Activated T-helper 17 cell treated with anti-CD3 and anti-CD28 coated beads, Interleukin-2, amount 50 U/mL, for 72 hours (primary cell): ENCODE measurements at regions not wholly inside any gene's neighbourhood (a gene's known extent, or its start where the extent isn't known, plus 50 kb on each side); places are given as distances from the start of the nearest gene placed in this dataset.
"Not testable (repeated sequence)": the region's sequence is repeated elsewhere in the genome, so short reads cannot be mapped to it uniquely, and the experiment has no call there.

Source experiments
- ATAC-seq: fragments of 150-1000 bp; cut with Tn5 transposase; replicated peaks from 2 replicates; pipeline ENCODE4 v1.10.0; 2021; ENCODE audit warnings: mild to moderate bottlenecking, moderate library complexity
- H3K27ac Mint-ChIP-seq: one replicate; pipeline ENCODE4 v1.8.0; 2022; ENCODE audit warnings: mixed read lengths
- H3K27me3 Mint-ChIP-seq: one replicate; pipeline ENCODE4 v1.8.0; 2022; ENCODE audit warnings: mixed read lengths
- H3K36me3 Mint-ChIP-seq: one replicate; pipeline ENCODE4 v1.8.0; 2022; ENCODE audit warnings: low read depth, mild to moderate bottlenecking, mixed read lengths
- H3K4me1 Mint-ChIP-seq: one replicate; pipeline ENCODE4 v1.8.0; 2022; ENCODE audit warnings: mixed read lengths
- H3K4me3 Mint-ChIP-seq: one replicate; pipeline ENCODE4 v1.8.0; 2022; ENCODE audit warnings: mild to moderate bottlenecking, mixed read lengths
- H3K9me3 Mint-ChIP-seq: one replicate; pipeline ENCODE4 v1.8.0; 2022; ENCODE audit warnings: mixed read lengths

DNA sequence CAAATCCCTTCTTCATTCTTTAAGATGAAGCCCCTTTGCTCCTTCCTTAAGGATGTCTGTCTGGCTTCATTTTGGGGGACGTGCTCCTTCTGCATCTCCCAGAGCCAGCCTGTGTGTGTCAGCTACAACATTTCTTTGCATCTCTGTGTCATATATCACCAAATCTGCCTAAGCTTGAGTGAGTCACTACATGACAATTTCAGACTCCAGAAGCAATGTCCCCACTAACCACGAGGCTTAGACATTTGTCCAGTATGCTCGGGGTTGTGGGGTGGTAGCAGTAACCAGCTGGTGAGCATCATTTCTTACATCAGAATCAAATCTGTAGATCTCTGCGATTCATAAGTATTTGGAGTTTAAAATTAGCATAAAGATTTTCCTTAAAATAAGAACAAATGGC, 54.1 kb upstream of the USP14 start:
- ATAC-seq, H3K4me3 Mint-ChIP-seq, H3K36me3 Mint-ChIP-seq, H3K27ac Mint-ChIP-seq, H3K4me1 Mint-ChIP-seq, H3K9me3 Mint-ChIP-seq: not testable (repeated sequence)
- peaks cover 10% of the 10 kb centered on the region for H3K27me3 Mint-ChIP-seq

DNA sequence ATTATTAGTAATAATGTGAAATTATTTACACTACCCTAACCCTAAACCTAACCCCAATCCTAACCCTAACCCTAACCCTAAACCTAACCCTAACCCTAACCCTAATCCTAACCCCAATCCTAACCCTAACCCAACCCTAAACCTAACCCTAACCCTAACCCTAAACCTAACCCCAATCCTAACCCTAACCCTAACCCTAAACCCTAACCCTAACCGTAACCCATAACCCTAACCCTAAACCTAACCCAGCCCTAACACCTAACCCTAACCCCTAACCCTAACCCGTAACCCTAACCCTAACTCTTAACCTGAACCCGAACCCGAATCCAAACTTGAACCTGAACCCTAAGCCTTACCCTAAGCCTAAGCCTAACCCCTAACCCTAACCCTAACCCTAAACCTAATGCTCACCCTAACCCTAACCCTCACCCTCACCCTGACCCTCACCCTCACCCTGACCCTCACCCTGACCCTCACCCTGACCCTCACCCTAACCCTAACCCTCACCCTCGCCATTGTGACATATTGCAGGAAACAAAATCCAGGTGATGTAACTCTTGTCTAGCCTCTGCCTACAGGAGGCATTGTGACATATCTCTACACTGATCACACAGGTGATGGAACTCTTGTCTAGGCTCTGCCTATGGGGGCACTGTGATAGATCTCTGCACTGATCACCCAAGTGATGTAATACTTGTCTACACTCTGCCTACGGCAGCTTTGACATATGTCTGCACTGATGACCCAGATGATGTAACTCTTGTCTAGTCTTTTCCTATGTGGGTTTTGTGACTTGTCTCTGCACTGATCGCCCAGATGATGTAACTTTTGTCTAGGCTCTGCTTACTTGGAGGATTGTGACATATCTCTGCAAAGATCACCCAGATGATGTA, 53.0 kb upstream of the USP14 start:
- H3K4me3 Mint-ChIP-seq, H3K36me3 Mint-ChIP-seq, H3K27ac Mint-ChIP-seq, H3K4me1 Mint-ChIP-seq, ATAC-seq: not testable (repeated sequence)
- peaks cover 10% of the 10 kb centered on the region for H3K27me3 Mint-ChIP-seq
- H3K9me3 Mint-ChIP-seq, result peaks cover 18% of the 10 kb centered on the region

DNA sequence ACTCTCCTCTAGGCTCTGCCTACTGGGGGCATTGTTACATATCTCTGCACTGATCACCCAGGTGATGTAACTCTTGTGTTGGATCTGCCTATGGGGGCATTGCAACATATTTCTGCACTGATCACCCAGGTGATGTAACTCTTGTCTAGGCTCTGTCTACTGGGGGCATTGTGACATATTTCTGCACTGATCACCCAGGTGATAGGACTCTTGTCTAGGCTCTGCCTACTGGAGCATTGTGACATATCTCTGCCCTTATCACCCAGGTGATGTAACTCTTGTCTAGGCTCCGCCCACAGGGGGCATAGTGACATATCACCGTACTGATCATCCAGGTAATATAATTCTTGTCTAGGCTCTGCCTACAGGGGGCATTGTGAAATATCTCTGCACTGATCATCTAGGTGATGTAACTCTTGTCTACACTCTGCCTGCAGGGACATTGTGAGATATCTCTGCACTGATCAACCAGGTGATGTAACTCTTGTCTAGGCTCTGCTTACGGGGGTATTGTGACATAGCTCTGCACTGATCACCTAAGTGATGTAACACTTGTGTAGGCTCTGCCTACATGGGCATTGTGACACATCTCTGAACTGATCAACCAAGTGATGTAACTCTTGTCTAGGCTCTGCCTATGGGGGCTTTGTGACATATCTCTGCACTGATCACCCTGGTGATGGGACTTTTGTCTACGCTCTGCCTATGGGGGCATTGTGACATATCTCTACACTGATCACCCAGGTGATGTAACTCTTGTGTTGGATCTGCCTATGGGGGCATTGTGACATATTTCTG, 52.1 kb upstream of the USP14 start:
- not testable (repeated sequence) for H3K4me3 Mint-ChIP-seq, ATAC-seq, H3K27me3 Mint-ChIP-seq, H3K36me3 Mint-ChIP-seq, H3K27ac Mint-ChIP-seq, H3K4me1 Mint-ChIP-seq
- peaks cover 19% of the 10 kb centered on the region for H3K9me3 Mint-ChIP-seq

DNA sequence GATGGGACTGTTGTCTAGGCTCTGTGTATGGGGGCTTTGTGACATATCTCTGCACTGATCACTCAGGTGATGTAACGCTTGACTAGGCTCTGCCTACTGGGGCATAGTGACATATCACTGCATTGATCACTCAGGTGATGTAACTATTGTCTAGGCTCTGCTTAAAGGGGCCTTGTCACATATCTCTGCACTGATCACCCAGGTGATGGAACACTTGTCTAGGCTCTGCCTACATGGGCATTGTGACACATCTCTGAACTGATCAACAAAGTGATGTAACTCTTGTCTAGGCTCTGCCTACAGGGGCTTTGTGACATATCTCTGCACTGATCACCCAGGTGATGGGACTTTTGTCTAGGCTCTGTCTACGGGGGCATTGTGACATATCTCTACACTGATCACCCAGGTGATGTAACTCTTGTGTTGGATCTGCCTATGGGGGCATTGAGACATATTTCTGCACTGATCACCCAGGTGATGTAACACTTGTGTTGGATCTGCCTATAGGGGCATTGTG, 51.4 kb upstream of the USP14 start:
- H3K36me3 Mint-ChIP-seq, ATAC-seq, H3K4me3 Mint-ChIP-seq, H3K27me3 Mint-ChIP-seq, H3K27ac Mint-ChIP-seq: not testable (repeated sequence)
- Mint-ChIP-seq H3K9me3 (peaks cover 19% of the 10 kb centered on the region), H3K4me1 (peaks cover 11% of the 10 kb centered on the region)

GRCh38 chr18:107464-107863, 50.9 kb upstream of the USP14 start:
- not testable (repeated sequence) for H3K27ac Mint-ChIP-seq, H3K36me3 Mint-ChIP-seq, H3K27me3 Mint-ChIP-seq, ATAC-seq, H3K4me3 Mint-ChIP-seq
- Mint-ChIP-seq H3K4me1 (peaks cover 11% of the 10 kb centered on the region), H3K9me3 (peaks cover 19% of the 10 kb centered on the region)

- peak; percentile 53 for ATAC-seq
- Mint-ChIP-seq H3K9me3 (peaks cover 19% of the 10 kb centered on the region), H3K4me1 (peaks cover 11% of the 10 kb centered on the region)
- not testable (repeated sequence) for H3K36me3 Mint-ChIP-seq, H3K27ac Mint-ChIP-seq, H3K27me3 Mint-ChIP-seq, H3K4me3 Mint-ChIP-seq
These were observed 50.3 kb upstream of the USP14 start for GRCh38 chr18:107947-108664.
